ENCODE measurements at regions not wholly inside any gene's neighbourhood (a gene's known extent, or its start where the extent isn't known, plus 50 kb on each side); places are given as distances from the start of the nearest gene placed in this dataset.

GRCh38 chr6:15026832-15027231 lies 219.0 kb upstream of the JARID2 start (continued):
- TF ChIP-seq, protein P1, sequence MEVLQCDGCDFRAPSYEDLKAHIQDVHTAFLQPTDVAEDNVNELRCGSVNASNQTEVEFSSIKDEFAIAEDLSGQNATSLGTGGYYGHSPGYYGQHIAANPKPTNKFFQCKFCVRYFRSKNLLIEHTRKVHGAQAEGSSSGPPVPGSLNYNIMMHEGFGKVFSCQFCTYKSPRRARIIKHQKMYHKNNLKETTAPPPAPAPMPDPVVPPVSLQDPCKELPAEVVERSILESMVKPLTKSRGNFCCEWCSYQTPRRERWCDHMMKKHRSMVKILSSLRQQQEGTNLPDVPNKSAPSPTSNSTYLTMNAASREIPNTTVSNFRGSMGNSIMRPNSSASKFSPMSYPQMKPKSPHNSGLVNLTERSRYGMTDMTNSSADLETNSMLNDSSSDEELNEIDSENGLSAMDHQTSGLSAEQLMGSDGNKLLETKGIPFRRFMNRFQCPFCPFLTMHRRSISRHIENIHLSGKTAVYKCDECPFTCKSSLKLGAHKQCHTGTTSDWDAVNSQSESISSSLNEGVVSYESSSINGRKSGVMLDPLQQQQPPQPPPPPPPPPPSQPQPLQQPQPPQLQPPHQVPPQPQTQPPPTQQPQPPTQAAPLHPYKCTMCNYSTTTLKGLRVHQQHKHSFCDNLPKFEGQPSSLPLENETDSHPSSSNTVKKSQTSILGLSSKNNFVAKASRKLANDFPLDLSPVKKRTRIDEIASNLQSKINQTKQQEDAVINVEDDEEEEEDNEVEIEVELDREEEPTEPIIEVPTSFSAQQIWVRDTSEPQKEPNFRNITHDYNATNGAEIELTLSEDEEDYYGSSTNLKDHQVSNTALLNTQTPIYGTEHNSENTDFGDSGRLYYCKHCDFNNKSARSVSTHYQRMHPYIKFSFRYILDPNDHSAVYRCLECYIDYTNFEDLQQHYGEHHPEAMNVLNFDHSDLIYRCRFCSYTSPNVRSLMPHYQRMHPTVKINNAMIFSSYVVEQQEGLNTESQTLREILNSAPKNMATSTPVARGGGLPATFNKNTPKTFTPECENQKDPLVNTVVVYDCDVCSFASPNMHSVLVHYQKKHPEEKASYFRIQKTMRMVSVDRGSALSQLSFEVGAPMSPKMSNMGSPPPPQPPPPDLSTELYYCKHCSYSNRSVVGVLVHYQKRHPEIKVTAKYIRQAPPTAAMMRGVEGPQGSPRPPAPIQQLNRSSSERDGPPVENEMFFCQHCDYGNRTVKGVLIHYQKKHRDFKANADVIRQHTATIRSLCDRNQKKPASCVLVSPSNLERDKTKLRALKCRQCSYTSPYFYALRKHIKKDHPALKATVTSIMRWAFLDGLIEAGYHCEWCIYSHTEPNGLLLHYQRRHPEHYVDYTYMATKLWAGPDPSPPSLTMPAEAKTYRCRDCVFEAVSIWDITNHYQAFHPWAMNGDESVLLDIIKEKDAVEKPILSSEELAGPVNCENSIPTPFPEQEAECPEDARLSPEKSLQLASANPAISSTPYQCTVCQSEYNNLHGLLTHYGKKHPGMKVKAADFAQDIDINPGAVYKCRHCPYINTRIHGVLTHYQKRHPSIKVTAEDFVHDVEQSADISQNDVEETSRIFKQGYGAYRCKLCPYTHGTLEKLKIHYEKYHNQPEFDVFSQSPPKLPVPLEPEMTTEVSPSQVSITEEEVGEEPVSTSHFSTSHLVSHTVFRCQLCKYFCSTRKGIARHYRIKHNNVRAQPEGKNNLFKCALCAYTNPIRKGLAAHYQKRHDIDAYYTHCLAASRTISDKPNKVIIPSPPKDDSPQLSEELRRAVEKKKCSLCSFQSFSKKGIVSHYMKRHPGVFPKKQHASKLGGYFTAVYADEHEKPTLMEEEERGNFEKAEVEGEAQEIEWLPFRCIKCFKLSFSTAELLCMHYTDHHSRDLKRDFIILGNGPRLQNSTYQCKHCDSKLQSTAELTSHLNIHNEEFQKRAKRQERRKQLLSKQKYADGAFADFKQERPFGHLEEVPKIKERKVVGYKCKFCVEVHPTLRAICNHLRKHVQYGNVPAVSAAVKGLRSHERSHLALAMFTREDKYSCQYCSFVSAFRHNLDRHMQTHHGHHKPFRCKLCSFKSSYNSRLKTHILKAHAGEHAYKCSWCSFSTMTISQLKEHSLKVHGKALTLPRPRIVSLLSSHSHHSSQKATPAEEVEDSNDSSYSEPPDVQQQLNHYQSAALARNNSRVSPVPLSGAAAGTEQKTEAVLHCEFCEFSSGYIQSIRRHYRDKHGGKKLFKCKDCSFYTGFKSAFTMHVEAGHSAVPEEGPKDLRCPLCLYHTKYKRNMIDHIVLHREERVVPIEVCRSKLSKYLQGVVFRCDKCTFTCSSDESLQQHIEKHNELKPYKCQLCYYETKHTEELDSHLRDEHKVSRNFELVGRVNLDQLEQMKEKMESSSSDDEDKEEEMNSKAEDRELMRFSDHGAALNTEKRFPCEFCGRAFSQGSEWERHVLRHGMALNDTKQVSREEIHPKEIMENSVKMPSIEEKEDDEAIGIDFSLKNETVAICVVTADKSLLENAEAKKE (CRISPR knock-in tag; IDR thresholded peaks at IDR 0.05), result no peak

- peaks cover 21% of the 10 kb centered on the region for H3K4me1 ChIP-seq (ENCODE audit: insufficient read depth)
- Mint-ChIP-seq H3K9me3 (peaks cover 22% of the 10 kb centered on the region; the same call in 2 of the 3 replicates), H3K4me1 (peaks cover 16% of the 10 kb centered on the region), H3K36me3 (ENCODE audit: low read depth) (peaks cover 31% of the 10 kb centered on the region), H3K4me3 (no peak overlapping the region), H3K27me3 (ENCODE audit: insufficient read depth, low read depth, poor library complexity) (peaks cover 8% of the 10 kb centered on the region), H3K27ac (no peak overlapping the region)
- H2AFZ ChIP-seq, result no peak overlapping the region
- H3K36me3 ChIP-seq (ENCODE audit: insufficient read depth), result 0 out of 2 replicates have a peak, but pooled peaks cover 3% of the 10 kb centered on the region
- no peak overlapping the region for H3K4me3 ChIP-seq
- peaks cover 8% of the 10 kb centered on the region; the same call in 1 of the 2 replicates for H3F3A ChIP-seq (replicated peaks; ENCODE audit: low read depth)
- H3K9me2 ChIP-seq (ENCODE audit: insufficient read depth), result 0 out of 2 replicates have a peak, but pooled peaks cover 4% of the 10 kb centered on the region
- no peaks in the 10 kb centered on the region for H4K20me1 ChIP-seq (replicated peaks; ENCODE audit: insufficient read depth)
- H3K27me3 ChIP-seq (ENCODE audit: insufficient read depth), result no peaks in the 10 kb centered on the region
- no peak for DNase-seq (ENCODE audit: low spot score)
- no peak overlapping the region for H3K27ac ChIP-seq (ENCODE audit: low read depth)
- H3K4me2 ChIP-seq, result no peak overlapping the region
- no peak for ATAC-seq
- no peaks in the 10 kb centered on the region; the same call in 1 of the 2 replicates for H3K79me2 ChIP-seq (replicated peaks; ENCODE audit: insufficient read depth)
- no peak for TF ChIP-seq NANOG (IDR thresholded peaks at IDR 0.05; ENCODE audit: borderline replicate concordance)
- TF ChIP-seq STAT1 (IDR thresholded peaks at IDR 0.05; ENCODE audit: unreplicated experiment), result no peak
- no peak for TF ChIP-seq EZH2 (IDR thresholded peaks at IDR 0.05; ENCODE audit: low read depth, unreplicated experiment)
- no peak for TF ChIP-seq POLR2AphosphoS5 (IDR thresholded peaks at IDR 0.05; ENCODE audit: low read depth)
- TF ChIP-seq JUNB (IDR thresholded peaks at IDR 0.05; ENCODE audit: unreplicated experiment), result no peak
- TF ChIP-seq ZNF114 (CRISPR knock-in tag; IDR thresholded peaks at IDR 0.05), result no peak
- TF ChIP-seq CTCF (conservative IDR thresholded peaks at IDR 0.05; ENCODE audit: low read depth in 2 of 2), result no peak
- TF ChIP-seq CREB1 (CRISPR knock-in tag; IDR thresholded peaks at IDR 0.05; ENCODE audit: low read depth), result no peak
- TF ChIP-seq REST (IDR thresholded peaks at IDR 0.05; ENCODE audit: unreplicated experiment), result no peak
- no peak for TF ChIP-seq EZH2phosphoT487 (IDR thresholded peaks at IDR 0.05; ENCODE audit: unreplicated experiment)
Observed at GRCh38 chr6:15027472-15027871, 218.4 kb upstream of the JARID2 start.
